Dermis microvascular lymphatic vessel endothelial cell (primary cell): ENCODE measurements at regions not wholly inside any gene's neighbourhood (a gene's known extent, or its start where the extent isn't known, plus 50 kb on each side); places are given as distances from the start of the nearest gene placed in this dataset.
"Not testable (repeated sequence)": the region's sequence is repeated elsewhere in the genome, so short reads cannot be mapped to it uniquely, and the experiment has no call there.

ENCODE experiments used
- DNase-seq, 2 donors: peaks; one replicate each; pipeline versions ENCODE4 v3.0.0 to v3.0.0-alpha.2; 2010; ENCODE audit warnings: low read depth in 2 of 2

GRCh38 chr12:47311010-47311409 lies 231.3 kb upstream of the AMIGO2 start:
- DNase-seq, result no peak

GRCh38 chr12:47308672-47309071 lies 228.9 kb upstream of the AMIGO2 start:
- DNase-seq, result no peak

GRCh38 chr12:47307680-47308399 lies 228.1 kb upstream of the AMIGO2 start:
- peak; percentile 16 to 61 for DNase-seq

- DNase-seq, result not testable (repeated sequence)
Observed at GRCh38 chr12:47306773-47307679, 227.3 kb upstream of the AMIGO2 start.

- no peak for DNase-seq
Observed at GRCh38 chr12:47306130-47306529, 226.4 kb upstream of the AMIGO2 start.

GRCh38 chr12:47305464-47305863 lies 225.7 kb upstream of the AMIGO2 start:
- no peak for DNase-seq

- DNase-seq, result no peak
Observed at GRCh38 chr12:47303995-47304560, 224.3 kb upstream of the AMIGO2 start.

- no peak for DNase-seq
Observed at GRCh38 chr12:47303207-47303606, 223.4 kb upstream of the AMIGO2 start.

GRCh38 chr12:47302111-47302671 lies 222.4 kb upstream of the AMIGO2 start:
- no peak for DNase-seq

GRCh38 chr12:47299586-47299985 lies 219.8 kb upstream of the AMIGO2 start:
- DNase-seq, result no peak

GRCh38 chr12:47297993-47298392 lies 218.2 kb upstream of the AMIGO2 start:
- DNase-seq, result no peak

- DNase-seq, result no peak
Observed at GRCh38 chr12:47296828-47297227, 217.1 kb upstream of the AMIGO2 start.

- no peak for DNase-seq
Observed at GRCh38 chr12:47293406-47293805, 213.6 kb upstream of the AMIGO2 start.

- DNase-seq, result no peak
Observed at GRCh38 chr12:47286676-47287075, 206.9 kb upstream of the AMIGO2 start.
